Pancreas (tissue), 10 donors: ENCODE measurements at regions not wholly inside any gene's neighbourhood (a gene's known extent, or its start where the extent isn't known, plus 50 kb on each side); places are given as distances from the start of the nearest gene placed in this dataset.

Experiments
- ATAC-seq, 4 donors: fragments of 200-7000 bp; cut with Tn5 transposase; one replicate each; pipeline versions ENCODE4 v1.8.0 to v1.9.1; 2020; ENCODE audit warnings: mild to moderate bottlenecking in 4 of 4, moderate library complexity in 4 of 4
- DNase-seq, 6 donors: peaks; one replicate each; pipeline ENCODE4 v3.0.0-alpha.2; 2020
- FAIRE-seq: peaks from 2 replicates; lab custom pipeline; 2012; peaks lifted over from hg19 to GRCh38; lab: Jason Lieb, UNC
- H3K27ac ChIP-seq, 4 donors: fragments of 200-600 bp; sonication (generic); 1 replicate in 3 of 4; 2 replicates in 1 of 4; pipeline versions ENCODE4 v1.5.0 to v1.8.0; 2020
- H3K27me3 ChIP-seq, 4 donors: fragments of 200-600 bp; one replicate each; pipeline ENCODE4 v1.8.0; 2021
- H3K36me3 ChIP-seq, 3 donors: fragments of 200-600 bp; sonication (generic) in 1 of 3; one replicate each; pipeline versions ENCODE4 v1.5.0 to v1.8.0; 2020 to 2021
- H3K4me1 ChIP-seq, 3 donors: fragments of 200-600 bp; one replicate each; pipeline ENCODE4 v1.8.0; 2021
- H3K4me3 ChIP-seq, 4 donors: fragments of 200-600 bp; sonication (generic) in 2 of 4; one replicate each; pipeline versions ENCODE4 v1.5.0 to v1.8.0; 2020 to 2021
- H3K9me3 ChIP-seq, 4 donors: fragments of 200-600 bp; one replicate each; pipeline ENCODE4 v1.8.0; 2021
- CTCF ChIP-seq, 4 donors: fragments of 200-600 bp; sonication (generic) in 3 of 4; IDR thresholded peaks; one replicate each; pipeline versions ENCODE4 v1.5.0 to v1.8.0; 2021; ENCODE audit warnings: antibody characterized with exemption in 4 of 4
- WGBS, 2 donors: extraction: QIAGEN DNeasy Blood & Tissue Kit; methylation state at CpG; one replicate each; pipeline ENCODE4 v1.1.7; 2013; 5-methylcytosine and 5-hydroxymethylcytosine counted together
- intact Hi-C, 3 donors: fragments of 100-400 bp; cut with DNase I; formaldehyde crosslinking; loops; one replicate each; pipeline versions ENCODE4 v1.11.1 to v1.14.2; 2022
- donor health status: healthy with polysubstance abuse.
- donor health status: DM: no; HTN: no; CAD: no; lungs with moderate emphysema.
- donor health status: DM: no; HTN: no; CAD: no.
- donor health status: control.
- donor health status: control.
- donor health status: Bipolar disorder and iron deficiency.
- donor health status: DM: yes; HTN: yes; CAD: no.
- donor health status: DM: no; HTN: no; CAD: no.
- donor health status: DM: no; HTN: no; CAD: no.
- donor health status: DM: yes; HTN: yes; CAD: no.

GRCh38 chr13:73519396-73520116 lies 460.8 kb downstream of the KLF5 start:
- ATAC-seq = no peak
- 77 to 84% methylated on average over 6 of the region's 6 CpGs for WGBS, 2 donors
- no peak overlapping the region for H3K4me3 ChIP-seq
- H3K27ac ChIP-seq = no peak overlapping the region
- no peak for FAIRE-seq
- no peaks in the 10 kb centered on the region for H3K4me1 ChIP-seq
- intact Hi-C loops = no loop called here
- no peak for TF ChIP-seq CTCF (IDR thresholded peaks at IDR 0.05)
- no peak for DNase-seq
- H3K36me3 ChIP-seq = no peaks in the 10 kb centered on the region
- H3K9me3 ChIP-seq = no peaks in the 10 kb centered on the region
- no peaks in the 10 kb centered on the region for H3K27me3 ChIP-seq

DNA sequence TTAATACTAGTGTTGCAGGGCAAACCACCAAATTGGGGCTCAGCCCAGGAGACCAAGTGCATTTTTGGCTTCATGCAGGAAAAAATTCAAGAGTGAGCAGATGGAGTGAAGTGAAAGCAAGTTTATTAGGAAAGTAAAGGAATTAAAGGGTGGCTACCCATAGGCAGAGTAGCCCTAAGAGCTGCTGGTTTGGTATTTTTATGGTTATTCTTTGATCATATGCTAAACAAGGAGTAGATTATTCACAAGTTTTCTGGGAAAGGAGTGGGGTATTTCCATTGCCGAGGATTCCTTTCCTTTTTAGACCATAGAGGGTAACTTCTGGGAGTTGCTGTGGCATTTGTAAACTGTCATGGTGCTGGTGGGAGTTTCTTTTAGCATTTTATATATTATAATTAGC lies 459.0 kb downstream of the KLF5 start:
- H3K27me3 ChIP-seq = no peaks in the 10 kb centered on the region
- DNase-seq (no peak), ATAC-seq (no peak), FAIRE-seq (no peak)
- intact Hi-C loops = no loop called here
- no peaks in the 10 kb centered on the region for H3K4me1 ChIP-seq
- H3K9me3 ChIP-seq = no peaks in the 10 kb centered on the region
- no peak for TF ChIP-seq CTCF (IDR thresholded peaks at IDR 0.05)
- no peak overlapping the region for H3K4me3 ChIP-seq
- 67 to 74% methylated on average over 1 of the region's 1 CpG for WGBS, 2 donors
- no peaks in the 10 kb centered on the region for H3K36me3 ChIP-seq
- no peak overlapping the region for H3K27ac ChIP-seq

DNA sequence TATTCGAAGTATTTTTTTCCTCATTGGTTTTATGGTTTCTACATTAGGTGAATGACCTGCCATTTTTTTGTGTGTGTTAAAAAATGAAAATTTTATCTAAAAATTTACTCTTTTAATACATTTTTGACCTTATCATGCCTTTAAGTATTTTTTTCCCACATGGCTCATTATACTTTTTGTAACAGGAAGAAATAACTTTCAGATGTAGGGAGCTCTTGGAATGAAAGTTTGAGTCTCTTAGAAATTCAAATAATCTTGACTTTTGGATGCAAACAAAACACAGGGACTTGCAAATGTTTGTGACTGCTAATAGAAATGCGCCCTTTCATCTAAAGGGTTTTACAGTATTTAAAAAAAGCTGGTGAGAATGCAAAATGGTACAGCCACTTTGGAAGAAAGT lies 457.9 kb downstream of the KLF5 start:
- no peak overlapping the region for H3K4me3 ChIP-seq
- WGBS, 2 donors = 69 to 87% methylated on average over 2 of the region's 2 CpGs
- no peaks in the 10 kb centered on the region for H3K27me3 ChIP-seq
- no peaks in the 10 kb centered on the region for H3K4me1 ChIP-seq
- H3K27ac ChIP-seq = no peak overlapping the region
- no peaks in the 10 kb centered on the region for H3K36me3 ChIP-seq
- intact Hi-C loops = no loop called here
- TF ChIP-seq CTCF (IDR thresholded peaks at IDR 0.05) = no peak
- H3K9me3 ChIP-seq = no peaks in the 10 kb centered on the region
- FAIRE-seq (no peak), DNase-seq (no peak), ATAC-seq (no peak)

DNA sequence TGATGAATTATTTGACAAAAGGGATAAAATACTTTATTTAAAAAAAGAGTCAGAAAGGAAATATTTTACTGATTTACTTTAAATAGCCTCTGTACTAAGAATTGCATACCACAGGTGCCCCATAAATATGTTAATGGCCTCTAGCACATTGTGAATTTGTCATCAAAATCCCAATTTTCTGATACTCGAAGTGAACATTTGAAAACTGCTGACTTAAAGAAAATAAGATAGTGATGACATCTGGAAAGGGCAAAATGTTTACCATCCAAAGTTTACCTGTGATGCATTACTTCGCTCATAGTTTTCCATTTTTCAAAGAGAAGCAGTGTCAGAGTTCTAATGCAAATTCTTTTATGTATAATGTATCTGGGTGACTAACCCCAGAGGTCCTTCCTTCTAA lies 455.4 kb downstream of the KLF5 start:
- Histone ChIP-seq H3K27ac (no peak overlapping the region), H3K4me1 (no peaks in the 10 kb centered on the region), H3K36me3 (no peaks in the 10 kb centered on the region), H3K9me3 (no peaks in the 10 kb centered on the region), H3K4me3 (no peak overlapping the region), H3K27me3 (no peaks in the 10 kb centered on the region)
- 70 to 81% methylated on average over 2 of the region's 2 CpGs for WGBS, 2 donors
- no peak for DNase-seq
- no peak for ATAC-seq
- TF ChIP-seq CTCF (IDR thresholded peaks at IDR 0.05) = no peak
- no peak for FAIRE-seq
- intact Hi-C loops = no loop called here

DNA sequence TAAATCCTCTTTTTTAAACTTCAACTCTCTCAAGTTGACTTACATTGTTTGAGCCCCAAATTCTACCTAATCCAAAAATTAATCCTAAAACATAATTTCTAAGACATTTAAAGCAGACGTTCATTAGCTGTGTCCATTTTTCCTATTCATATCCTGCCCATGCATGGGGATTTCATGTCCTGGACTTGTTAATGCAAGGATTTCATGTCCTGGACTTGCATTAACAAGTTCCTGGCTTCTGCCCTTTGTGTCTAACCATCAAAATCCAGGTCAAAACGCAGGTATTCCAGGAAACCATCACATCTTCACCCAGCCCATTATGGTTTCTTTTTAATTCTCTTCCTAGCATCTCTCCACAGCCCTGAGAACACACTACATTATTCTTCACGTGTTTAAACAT lies 454.9 kb downstream of the KLF5 start:
- no peaks in the 10 kb centered on the region for H3K36me3 ChIP-seq
- DNase-seq = no peak
- ATAC-seq = no peak
- H3K9me3 ChIP-seq = no peaks in the 10 kb centered on the region
- WGBS, 2 donors = 51 to 57% methylated on average over 3 of the region's 3 CpGs
- H3K4me1 ChIP-seq = no peaks in the 10 kb centered on the region
- H3K27ac ChIP-seq = no peak overlapping the region
- H3K27me3 ChIP-seq = no peaks in the 10 kb centered on the region
- no peak for FAIRE-seq
- TF ChIP-seq CTCF (IDR thresholded peaks at IDR 0.05) = no peak
- intact Hi-C loops = no loop called here
- H3K4me3 ChIP-seq = no peak overlapping the region
